Stimulated activated effector memory CD8-positive, alpha-beta T cell treated with anti-CD3 and anti-CD28 coated beads, Interleukin-12 subunit alpha, Interleukin-12 subunit beta, amount 100 ng/mL, for 72 hours (primary cell): ENCODE measurements at regions not wholly inside any gene's neighbourhood (a gene's known extent, or its start where the extent isn't known, plus 50 kb on each side); places are given as distances from the start of the nearest gene placed in this dataset.
"Not testable (repeated sequence)": the region's sequence is repeated elsewhere in the genome, so short reads cannot be mapped to it uniquely, and the experiment has no call there.

Source experiments
- ATAC-seq: fragments of 150-1000 bp; cut with Tn5 transposase; 2 replicates; pipeline ENCODE4 v1.10.0; 2021
- DNase-seq, 2 donors: peaks; one replicate each; pipeline ENCODE4 v3.0.0; 2021 to 2022; ENCODE audit warnings: low spot score in 2 of 2
- H3K27ac Mint-ChIP-seq: one replicate; pipeline ENCODE4 v1.8.0; 2022; ENCODE audit warnings: mild to moderate bottlenecking, mixed read lengths
- H3K36me3 Mint-ChIP-seq: one replicate; pipeline ENCODE4 v1.8.0; 2022; ENCODE audit warnings: mild to moderate bottlenecking, mixed read lengths
- H3K4me1 Mint-ChIP-seq: one replicate; pipeline ENCODE4 v1.8.0; 2022; ENCODE audit warnings: mixed read lengths
- H3K4me3 Mint-ChIP-seq: one replicate; pipeline ENCODE4 v1.8.0; 2022; ENCODE audit warnings: mild to moderate bottlenecking, mixed read lengths
- H3K9me3 Mint-ChIP-seq: one replicate; pipeline ENCODE4 v1.8.0; 2022; ENCODE audit warnings: mixed read lengths

- DNase-seq (peak in 1 of 2 donors; percentile 36), ATAC-seq (no peak)
- no peak overlapping the region for H3K27ac Mint-ChIP-seq
- H3K36me3 Mint-ChIP-seq, result no peaks in the 10 kb centered on the region
- H3K4me1 Mint-ChIP-seq, result no peaks in the 10 kb centered on the region
- H3K9me3 Mint-ChIP-seq, result no peaks in the 10 kb centered on the region
- H3K4me3 Mint-ChIP-seq, result no peak overlapping the region
Observed at GRCh38 chr2:111671426-111672150, 212.4 kb downstream of the ANAPC1 start.

- H3K4me1 Mint-ChIP-seq, DNase-seq, H3K4me3 Mint-ChIP-seq, H3K36me3 Mint-ChIP-seq, ATAC-seq, H3K27ac Mint-ChIP-seq, H3K9me3 Mint-ChIP-seq: not testable (repeated sequence)
Observed at GRCh38 chr2:111672641-111673040, 211.4 kb downstream of the ANAPC1 start.

GRCh38 chr2:111673526-111673925 lies 210.5 kb downstream of the ANAPC1 start:
- no peak for ATAC-seq
- Mint-ChIP-seq H3K4me1 (no peaks in the 10 kb centered on the region), H3K36me3 (no peaks in the 10 kb centered on the region), H3K27ac (no peak overlapping the region), H3K4me3 (no peak overlapping the region), H3K9me3 (no peaks in the 10 kb centered on the region)
- no peak for DNase-seq

- Mint-ChIP-seq H3K4me3 (no peak overlapping the region), H3K36me3 (no peaks in the 10 kb centered on the region), H3K9me3 (no peaks in the 10 kb centered on the region), H3K27ac (no peak overlapping the region), H3K4me1 (peaks cover 7% of the 10 kb centered on the region)
- DNase-seq, result no peak
- ATAC-seq, result no peak
Observed at GRCh38 chr2:111675419-111676194, 208.4 kb downstream of the ANAPC1 start.

- DNase-seq (no peak), ATAC-seq (no peak)
- Mint-ChIP-seq H3K36me3 (no peaks in the 10 kb centered on the region), H3K4me3 (no peak overlapping the region), H3K27ac (no peak overlapping the region), H3K9me3 (no peaks in the 10 kb centered on the region), H3K4me1 (peaks cover 7% of the 10 kb centered on the region)
Observed at GRCh38 chr2:111676291-111676822, 207.6 kb downstream of the ANAPC1 start.

GRCh38 chr2:111678161-111678560 lies 205.8 kb downstream of the ANAPC1 start:
- Mint-ChIP-seq H3K36me3 (no peaks in the 10 kb centered on the region), H3K9me3 (no peaks in the 10 kb centered on the region), H3K4me1 (peaks cover 7% of the 10 kb centered on the region), H3K27ac (no peak overlapping the region), H3K4me3 (no peak overlapping the region)
- DNase-seq (no peak), ATAC-seq (no peak)

GRCh38 chr2:111678651-111679050 lies 205.3 kb downstream of the ANAPC1 start:
- ATAC-seq (peak; percentile 46), DNase-seq (no peak)
- H3K36me3 Mint-ChIP-seq, result no peaks in the 10 kb centered on the region

GRCh38 chr2:111679202-111679601 lies 204.8 kb downstream of the ANAPC1 start:
- Mint-ChIP-seq H3K9me3 (no peaks in the 10 kb centered on the region), H3K36me3 (no peaks in the 10 kb centered on the region), H3K4me1 (peaks cover 7% of the 10 kb centered on the region), H3K27ac (peak overlapping the region; percentile 43), H3K4me3 (no peak overlapping the region)
- peak; percentile 98 for ATAC-seq
- no peak for DNase-seq

More at GRCh38 chr2:111678651-111679050, 205.3 kb downstream of the ANAPC1 start:
- no peaks in the 10 kb centered on the region for H3K9me3 Mint-ChIP-seq
- peaks cover 7% of the 10 kb centered on the region for H3K4me1 Mint-ChIP-seq
- H3K27ac Mint-ChIP-seq, result peak overlapping the region; percentile 43
- no peak overlapping the region for H3K4me3 Mint-ChIP-seq

- ATAC-seq, result no peak
- Mint-ChIP-seq H3K9me3 (no peaks in the 10 kb centered on the region), H3K36me3 (no peaks in the 10 kb centered on the region), H3K27ac (no peak overlapping the region), H3K4me1 (no peaks in the 10 kb centered on the region), H3K4me3 (no peak overlapping the region)
- no peak for DNase-seq
Observed at GRCh38 chr2:111684611-111685010, 199.4 kb downstream of the ANAPC1 start.

- Mint-ChIP-seq H3K4me1 (no peaks in the 10 kb centered on the region), H3K9me3 (no peaks in the 10 kb centered on the region), H3K4me3 (no peak overlapping the region), H3K27ac (no peak overlapping the region), H3K36me3 (no peaks in the 10 kb centered on the region)
- ATAC-seq (no peak), DNase-seq (no peak)
Observed at GRCh38 chr2:111685342-111685741, 198.7 kb downstream of the ANAPC1 start.

GRCh38 chr2:111686994-111687393 lies 197.0 kb downstream of the ANAPC1 start:
- ATAC-seq, result no peak
- H3K4me3 Mint-ChIP-seq, result no peak overlapping the region
- H3K4me1 Mint-ChIP-seq, result no peaks in the 10 kb centered on the region
- H3K9me3 Mint-ChIP-seq, result no peaks in the 10 kb centered on the region
- peak overlapping the region; percentile 32 for H3K27ac Mint-ChIP-seq
- no peaks in the 10 kb centered on the region for H3K36me3 Mint-ChIP-seq
- DNase-seq, result no peak

GRCh38 chr2:111687911-111688310 lies 196.1 kb downstream of the ANAPC1 start:
- ATAC-seq, result no peak
- Mint-ChIP-seq H3K4me3 (no peak overlapping the region), H3K27ac (no peak overlapping the region), H3K4me1 (no peaks in the 10 kb centered on the region), H3K36me3 (no peaks in the 10 kb centered on the region), H3K9me3 (no peaks in the 10 kb centered on the region)
- no peak for DNase-seq

- H3K4me3 Mint-ChIP-seq, result no peak overlapping the region
- H3K27ac Mint-ChIP-seq, result no peak overlapping the region
- ATAC-seq, result no peak
- H3K36me3 Mint-ChIP-seq, result no peaks in the 10 kb centered on the region
- no peaks in the 10 kb centered on the region for H3K9me3 Mint-ChIP-seq
- H3K4me1 Mint-ChIP-seq, result no peaks in the 10 kb centered on the region
- DNase-seq, result no peak
Observed at GRCh38 chr2:111688482-111688881, 195.5 kb downstream of the ANAPC1 start.

GRCh38 chr2:111689174-111689573 lies 194.8 kb downstream of the ANAPC1 start:
- ATAC-seq (no peak), DNase-seq (no peak)
- Mint-ChIP-seq H3K9me3 (no peaks in the 10 kb centered on the region), H3K4me1 (no peaks in the 10 kb centered on the region), H3K36me3 (no peaks in the 10 kb centered on the region), H3K4me3 (no peak overlapping the region), H3K27ac (no peak overlapping the region)

GRCh38 chr2:111689941-111690340 lies 194.1 kb downstream of the ANAPC1 start:
- no peaks in the 10 kb centered on the region for H3K36me3 Mint-ChIP-seq
- H3K27ac Mint-ChIP-seq, result no peak overlapping the region
- DNase-seq (no peak), ATAC-seq (no peak)
- no peak overlapping the region for H3K4me3 Mint-ChIP-seq
- no peaks in the 10 kb centered on the region for H3K9me3 Mint-ChIP-seq
- H3K4me1 Mint-ChIP-seq, result no peaks in the 10 kb centered on the region
